ENCODE measurements at regions not wholly inside any gene's neighbourhood (a gene's known extent, or its start where the extent isn't known, plus 50 kb on each side); places are given as distances from the start of the nearest gene placed in this dataset.

- Histone ChIP-seq H3K9me3 (ENCODE audit: low read depth) (no peaks in the 10 kb centered on the region), H3K4me1 (ENCODE audit: low read depth) (no peaks in the 10 kb centered on the region), H3K27ac (no peak overlapping the region), H3K4me3 (no peak overlapping the region), H3K27me3 (no peaks in the 10 kb centered on the region), H3K36me3 (no peaks in the 10 kb centered on the region)
- no peak for DNase-seq (ENCODE audit: low read depth in 1 of 2, low spot score in 1 of 2)
- TF ChIP-seq CTCF (IDR thresholded peaks at IDR 0.05; ENCODE audit: low read depth, low read length) = no peak
Measured at GRCh38 chr7:21281193-21281592, 146.7 kb upstream of the SP4 start.

GRCh38 chr7:21293771-21294170 lies 134.1 kb upstream of the SP4 start:
- Histone ChIP-seq H3K27me3 (no peaks in the 10 kb centered on the region), H3K27ac (no peak overlapping the region), H3K4me3 (no peak overlapping the region), H3K36me3 (no peaks in the 10 kb centered on the region), H3K9me3 (ENCODE audit: low read depth) (no peaks in the 10 kb centered on the region), H3K4me1 (ENCODE audit: low read depth) (no peaks in the 10 kb centered on the region)
- no peak for TF ChIP-seq CTCF (IDR thresholded peaks at IDR 0.05; ENCODE audit: low read depth, low read length)
- no peak for DNase-seq (ENCODE audit: low read depth in 1 of 2, low spot score in 1 of 2)

GRCh38 chr7:21299766-21300165 lies 128.1 kb upstream of the SP4 start:
- no peaks in the 10 kb centered on the region for H3K27me3 ChIP-seq
- no peak overlapping the region for H3K27ac ChIP-seq
- no peak overlapping the region for H3K4me3 ChIP-seq
- no peaks in the 10 kb centered on the region for H3K36me3 ChIP-seq
- no peak for TF ChIP-seq CTCF (IDR thresholded peaks at IDR 0.05; ENCODE audit: low read depth, low read length)
- DNase-seq (ENCODE audit: low read depth in 1 of 2, low spot score in 1 of 2) = no peak
- H3K9me3 ChIP-seq (ENCODE audit: low read depth) = no peaks in the 10 kb centered on the region
- no peaks in the 10 kb centered on the region for H3K4me1 ChIP-seq (ENCODE audit: low read depth)

GRCh38 chr7:21300692-21301091 lies 127.2 kb upstream of the SP4 start:
- Histone ChIP-seq H3K27ac (no peak overlapping the region), H3K4me3 (no peak overlapping the region), H3K27me3 (no peaks in the 10 kb centered on the region), H3K4me1 (ENCODE audit: low read depth) (peaks cover 4% of the 10 kb centered on the region), H3K36me3 (no peaks in the 10 kb centered on the region), H3K9me3 (ENCODE audit: low read depth) (no peaks in the 10 kb centered on the region)
- TF ChIP-seq CTCF (IDR thresholded peaks at IDR 0.05; ENCODE audit: low read depth, low read length) = no peak
- DNase-seq (ENCODE audit: low read depth in 1 of 2, low spot score in 1 of 2) = no peak

DNA sequence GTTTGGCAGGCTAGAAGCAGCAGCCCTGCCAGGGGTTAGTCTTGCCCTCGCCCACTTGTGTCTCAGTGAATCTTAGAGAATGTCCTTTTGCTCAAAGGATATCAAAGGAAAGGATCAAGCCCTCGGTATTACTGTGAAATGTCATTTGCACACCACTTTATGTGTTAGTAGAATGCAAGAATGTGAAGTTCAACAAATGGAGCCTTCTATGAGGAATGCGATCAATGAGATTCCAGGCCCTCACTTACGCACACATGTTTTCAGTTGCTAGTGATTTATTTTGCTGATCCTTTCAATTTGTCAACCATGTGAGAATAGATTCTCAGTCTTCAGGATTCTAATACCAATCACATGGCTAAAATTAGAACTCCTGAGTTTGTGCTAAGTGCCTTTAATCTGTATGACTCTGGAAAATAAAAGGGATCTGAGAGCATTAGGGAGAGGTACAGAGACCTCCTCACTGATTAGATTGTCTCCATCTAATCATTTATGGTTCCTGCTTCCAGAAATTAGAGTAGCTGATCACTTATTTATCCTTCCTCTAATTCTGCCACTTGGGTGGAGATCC lies 123.0 kb upstream of the SP4 start:
- peak in 1 of 2 donors; percentile 12 for DNase-seq (ENCODE audit: low read depth in 1 of 2, low spot score in 1 of 2)
- no peaks in the 10 kb centered on the region for H3K9me3 ChIP-seq (ENCODE audit: low read depth)
- peaks cover 4% of the 10 kb centered on the region for H3K4me1 ChIP-seq (ENCODE audit: low read depth)
- H3K4me3 ChIP-seq = no peak overlapping the region
- no peaks in the 10 kb centered on the region for H3K36me3 ChIP-seq
- no peak for TF ChIP-seq CTCF (IDR thresholded peaks at IDR 0.05; ENCODE audit: low read depth, low read length)
- H3K27me3 ChIP-seq = no peaks in the 10 kb centered on the region
- H3K27ac ChIP-seq = peak overlapping the region; percentile 24
